Tibial nerve (tissue), 4 donors: ENCODE measurements at regions not wholly inside any gene's neighbourhood (a gene's known extent, or its start where the extent isn't known, plus 50 kb on each side); places are given as distances from the start of the nearest gene placed in this dataset.

Experiments
- EP300 ChIP-seq, 2 donors: sonication (generic); formaldehyde crosslinking; IDR thresholded peaks; one replicate each; pipeline ENCODE4 v1.6.1; 2017; ENCODE audit warnings: antibody characterized with exemption in 2 of 2, mild to moderate bottlenecking in 1 of 2
- POLR2A ChIP-seq, 2 donors: fragments of 450-650 bp; IDR thresholded peaks; one replicate each; pipeline ENCODE4 v1.6.1; 2017; ENCODE audit warnings: antibody characterized with exemption in 2 of 2, mild to moderate bottlenecking in 2 of 2, moderate library complexity in 2 of 2
- TF ChIP-seq, protein P1 (sequence below), 5 experiments: fragments of 200-600 bp in 3 of 5; fragments of 450-650 bp in 2 of 5; sonication (generic) in 3 of 5; IDR thresholded peaks; one replicate each; pipeline ENCODE4 v1.5.1; 2016 to 2019; ENCODE audit warnings: antibody characterized with exemption in 5 of 5, mild to moderate bottlenecking in 3 of 5, moderate library complexity in 2 of 5

DNA sequence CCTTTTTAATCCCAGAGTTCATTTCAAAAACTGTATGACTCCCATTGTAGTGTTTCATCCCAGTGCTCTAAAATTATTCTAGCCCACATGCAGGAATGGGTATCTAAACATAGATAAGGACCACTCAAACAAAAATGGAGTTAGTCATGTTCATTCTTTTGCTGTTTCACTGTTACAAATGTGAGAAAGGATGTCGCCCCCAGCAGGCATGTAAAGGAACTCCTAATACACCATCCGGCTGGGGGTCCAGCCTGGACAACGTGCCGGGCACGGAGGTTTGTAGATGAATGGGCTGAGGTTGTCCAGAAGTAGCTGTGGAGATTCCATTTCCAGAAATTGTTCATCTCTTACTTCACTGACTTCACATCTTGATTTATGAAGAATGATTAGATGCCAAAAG is 101.9 kb upstream of the RAB12 start:
- TF ChIP-seq, protein P1, sequence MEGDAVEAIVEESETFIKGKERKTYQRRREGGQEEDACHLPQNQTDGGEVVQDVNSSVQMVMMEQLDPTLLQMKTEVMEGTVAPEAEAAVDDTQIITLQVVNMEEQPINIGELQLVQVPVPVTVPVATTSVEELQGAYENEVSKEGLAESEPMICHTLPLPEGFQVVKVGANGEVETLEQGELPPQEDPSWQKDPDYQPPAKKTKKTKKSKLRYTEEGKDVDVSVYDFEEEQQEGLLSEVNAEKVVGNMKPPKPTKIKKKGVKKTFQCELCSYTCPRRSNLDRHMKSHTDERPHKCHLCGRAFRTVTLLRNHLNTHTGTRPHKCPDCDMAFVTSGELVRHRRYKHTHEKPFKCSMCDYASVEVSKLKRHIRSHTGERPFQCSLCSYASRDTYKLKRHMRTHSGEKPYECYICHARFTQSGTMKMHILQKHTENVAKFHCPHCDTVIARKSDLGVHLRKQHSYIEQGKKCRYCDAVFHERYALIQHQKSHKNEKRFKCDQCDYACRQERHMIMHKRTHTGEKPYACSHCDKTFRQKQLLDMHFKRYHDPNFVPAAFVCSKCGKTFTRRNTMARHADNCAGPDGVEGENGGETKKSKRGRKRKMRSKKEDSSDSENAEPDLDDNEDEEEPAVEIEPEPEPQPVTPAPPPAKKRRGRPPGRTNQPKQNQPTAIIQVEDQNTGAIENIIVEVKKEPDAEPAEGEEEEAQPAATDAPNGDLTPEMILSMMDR (IDR thresholded peaks at IDR 0.05) = no peak
- no peak for TF ChIP-seq EP300 (IDR thresholded peaks at IDR 0.05)
- no peak for TF ChIP-seq POLR2A (IDR thresholded peaks at IDR 0.05)
